Chondrocyte (in vitro differentiated cells): ENCODE measurements at regions not wholly inside any gene's neighbourhood (a gene's known extent, or its start where the extent isn't known, plus 50 kb on each side); places are given as distances from the start of the nearest gene placed in this dataset.

ENCODE experiments used
- DNase-seq: peaks from one replicate; pipeline ENCODE4 v3.0.0; 2021; ENCODE audit warnings: mixed read lengths, low spot score
- H3K27ac Mint-ChIP-seq: one replicate; pipeline ENCODE4 v1.8.0; 2021; ENCODE audit warnings: mild to moderate bottlenecking, moderate library complexity, mixed read lengths; ENCODE audit not compliant: unreplicated experiment
- H3K27me3 Mint-ChIP-seq: 2 replicates; pipeline ENCODE4 v1.8.0; 2021; ENCODE audit warnings: low read depth, mixed read lengths
- H3K36me3 Mint-ChIP-seq: 2 replicates; pipeline ENCODE4 v1.8.0; 2021; ENCODE audit warnings: low read depth, mixed read lengths
- H3K4me1 Mint-ChIP-seq: 2 replicates; pipeline ENCODE4 v1.8.0; 2021; ENCODE audit warnings: low read depth, mild to moderate bottlenecking, mixed read lengths
- H3K4me3 Mint-ChIP-seq: one replicate; pipeline ENCODE4 v1.8.0; 2021; ENCODE audit warnings: mild to moderate bottlenecking, moderate library complexity, mixed read lengths; ENCODE audit not compliant: unreplicated experiment
- H3K9me3 Mint-ChIP-seq: 2 replicates; pipeline ENCODE4 v1.8.0; 2021; ENCODE audit warnings: low read depth, mixed read lengths
- TF ChIP-seq, protein P1 (sequence below): fragments of 200-600 bp; sonication (generic); IDR thresholded peaks from 2 replicates; pipeline ENCODE4 v1.5.0; 2021; ENCODE audit warnings: antibody characterized with exemption, mild to moderate bottlenecking, moderate library complexity

DNA sequence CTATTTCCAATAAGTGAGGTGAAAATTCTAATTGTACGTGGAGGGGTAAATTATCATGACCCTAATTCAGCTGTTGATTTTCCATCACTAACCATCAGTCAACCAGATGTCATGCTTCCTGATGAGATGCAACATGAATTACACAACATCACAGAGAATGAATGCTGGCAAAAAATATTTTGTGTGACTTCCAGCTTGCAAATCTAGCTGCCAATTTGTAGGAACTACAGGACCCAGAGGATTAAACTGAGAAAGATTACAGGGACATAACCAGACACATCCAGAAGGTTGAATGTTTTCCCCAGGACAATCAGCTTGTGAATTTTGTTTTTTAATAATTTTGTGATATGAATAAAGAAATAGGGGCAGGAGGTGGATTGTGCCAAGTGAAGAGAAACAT lies 349.0 kb upstream of the ATP10A start:
- Mint-ChIP-seq H3K4me3 (no peak overlapping the region), H3K9me3 (peaks cover 2% of the 10 kb centered on the region), H3K36me3 (no peaks in the 10 kb centered on the region), H3K27me3 (peaks cover 3% of the 10 kb centered on the region), H3K4me1 (no peaks in the 10 kb centered on the region), H3K27ac (no peak overlapping the region)
- DNase-seq = no peak
- TF ChIP-seq, protein P1, sequence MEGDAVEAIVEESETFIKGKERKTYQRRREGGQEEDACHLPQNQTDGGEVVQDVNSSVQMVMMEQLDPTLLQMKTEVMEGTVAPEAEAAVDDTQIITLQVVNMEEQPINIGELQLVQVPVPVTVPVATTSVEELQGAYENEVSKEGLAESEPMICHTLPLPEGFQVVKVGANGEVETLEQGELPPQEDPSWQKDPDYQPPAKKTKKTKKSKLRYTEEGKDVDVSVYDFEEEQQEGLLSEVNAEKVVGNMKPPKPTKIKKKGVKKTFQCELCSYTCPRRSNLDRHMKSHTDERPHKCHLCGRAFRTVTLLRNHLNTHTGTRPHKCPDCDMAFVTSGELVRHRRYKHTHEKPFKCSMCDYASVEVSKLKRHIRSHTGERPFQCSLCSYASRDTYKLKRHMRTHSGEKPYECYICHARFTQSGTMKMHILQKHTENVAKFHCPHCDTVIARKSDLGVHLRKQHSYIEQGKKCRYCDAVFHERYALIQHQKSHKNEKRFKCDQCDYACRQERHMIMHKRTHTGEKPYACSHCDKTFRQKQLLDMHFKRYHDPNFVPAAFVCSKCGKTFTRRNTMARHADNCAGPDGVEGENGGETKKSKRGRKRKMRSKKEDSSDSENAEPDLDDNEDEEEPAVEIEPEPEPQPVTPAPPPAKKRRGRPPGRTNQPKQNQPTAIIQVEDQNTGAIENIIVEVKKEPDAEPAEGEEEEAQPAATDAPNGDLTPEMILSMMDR = no peak

DNA sequence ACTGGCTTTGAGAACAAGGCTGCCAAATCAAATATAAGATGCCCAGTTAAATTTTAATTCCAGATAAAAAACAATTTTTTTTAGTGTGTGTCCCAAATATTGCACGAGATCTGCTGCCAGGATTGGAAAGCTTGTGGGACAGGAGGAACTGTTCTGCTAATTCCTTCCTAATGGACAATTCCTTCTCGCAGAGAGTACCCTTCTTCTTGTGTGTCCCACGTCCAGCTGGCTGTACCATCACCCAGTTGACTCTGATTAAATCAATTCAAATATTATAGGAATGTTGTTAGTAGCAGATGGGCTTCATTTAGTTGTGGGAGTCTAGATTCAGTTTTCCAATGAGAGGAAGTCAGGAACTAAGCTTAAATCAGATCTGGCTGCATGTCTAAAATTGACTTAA lies 347.9 kb upstream of the ATP10A start:
- H3K9me3 Mint-ChIP-seq = no peaks in the 10 kb centered on the region
- no peak overlapping the region for H3K4me3 Mint-ChIP-seq
- no peak for DNase-seq
- no peak overlapping the region for H3K27ac Mint-ChIP-seq
- peaks cover 3% of the 10 kb centered on the region for H3K27me3 Mint-ChIP-seq
- no peaks in the 10 kb centered on the region for H3K36me3 Mint-ChIP-seq
- TF ChIP-seq, protein P1 = no peak
- H3K4me1 Mint-ChIP-seq = no peaks in the 10 kb centered on the region

DNA sequence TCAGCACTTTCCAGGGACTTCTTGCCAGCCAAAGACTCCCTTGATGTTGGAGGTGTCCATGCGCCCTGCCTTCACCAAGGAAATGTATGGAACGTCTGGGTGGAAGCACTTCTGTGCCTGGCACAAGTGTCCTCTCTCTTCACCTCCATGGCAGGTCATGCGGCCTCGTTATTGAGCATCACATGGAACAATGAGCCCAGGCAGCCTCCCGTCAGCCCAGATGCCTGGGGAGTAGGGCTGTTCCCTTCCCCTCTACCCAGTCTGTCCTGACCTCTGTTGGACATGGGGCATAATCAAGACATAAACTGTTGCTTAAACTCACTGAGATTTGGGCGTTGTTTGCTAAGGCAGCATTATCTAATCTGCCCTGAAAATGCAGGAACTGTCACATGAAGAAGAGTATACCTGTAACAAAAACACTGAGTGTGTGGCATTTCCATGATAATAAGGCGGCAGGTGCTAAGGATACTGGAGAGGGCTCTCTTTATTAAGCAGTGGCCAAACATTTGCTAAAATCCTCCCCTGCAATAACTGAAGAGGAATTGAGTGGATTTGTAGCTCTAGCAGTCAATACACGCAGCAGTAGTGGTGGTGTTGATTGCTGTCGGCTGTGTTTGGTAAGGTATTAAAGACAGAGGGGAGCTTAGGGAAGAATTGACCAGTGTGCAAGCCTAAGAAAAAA lies 338.2 kb upstream of the ATP10A start:
- DNase-seq = no peak
- H3K4me3 Mint-ChIP-seq = no peak overlapping the region
- H3K9me3 Mint-ChIP-seq = peaks cover 3% of the 10 kb centered on the region
- no peaks in the 10 kb centered on the region for H3K36me3 Mint-ChIP-seq
- TF ChIP-seq, protein P1 = no peak
- H3K27ac Mint-ChIP-seq = no peak overlapping the region
- no peaks in the 10 kb centered on the region for H3K4me1 Mint-ChIP-seq
- peaks cover 20% of the 10 kb centered on the region for H3K27me3 Mint-ChIP-seq

DNA sequence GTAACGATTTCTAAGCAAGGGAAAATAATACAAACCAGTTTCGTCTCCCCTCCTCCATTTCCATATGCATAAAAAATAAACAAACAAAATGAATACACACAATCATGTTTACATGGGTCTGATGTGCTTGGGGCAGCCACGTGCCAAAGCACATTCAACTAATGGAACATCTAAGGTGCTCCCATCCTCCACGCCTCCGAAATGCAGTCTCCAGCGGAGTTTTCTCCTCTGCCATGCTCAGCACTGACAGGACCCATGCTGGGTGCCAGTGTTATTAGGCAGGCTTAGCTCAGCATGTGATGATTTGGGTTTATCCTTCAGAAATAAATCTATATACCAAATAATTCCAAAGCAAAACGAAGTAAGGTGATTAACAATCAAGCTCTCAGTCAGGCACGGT lies 337.3 kb upstream of the ATP10A start:
- TF ChIP-seq, protein P1 = no peak
- Mint-ChIP-seq H3K36me3 (no peaks in the 10 kb centered on the region), H3K4me3 (no peak overlapping the region), H3K4me1 (no peaks in the 10 kb centered on the region), H3K27ac (no peak overlapping the region), H3K27me3 (peaks cover 20% of the 10 kb centered on the region), H3K9me3 (peaks cover 3% of the 10 kb centered on the region)
- DNase-seq = no peak

DNA sequence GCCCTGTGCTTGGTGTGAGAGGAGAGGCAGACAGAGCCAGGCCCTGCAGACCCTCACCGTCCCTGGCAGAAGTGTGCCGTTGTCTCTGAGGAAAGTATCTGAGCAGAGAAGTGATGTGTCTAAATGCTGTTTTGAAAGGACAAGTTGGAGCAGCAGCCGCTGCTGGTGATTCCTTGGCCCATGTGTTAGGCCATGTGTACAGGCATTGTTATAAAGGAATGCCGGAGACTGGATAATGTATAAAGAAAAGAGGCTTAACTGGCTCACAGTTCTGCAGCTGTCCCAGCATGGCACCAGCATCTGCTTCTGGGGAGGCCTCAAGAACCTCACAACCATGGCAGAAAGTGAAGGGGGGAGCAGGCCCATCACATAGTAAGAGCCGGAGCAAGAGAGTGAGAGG lies 334.6 kb upstream of the ATP10A start:
- peaks cover 17% of the 10 kb centered on the region for H3K27me3 Mint-ChIP-seq
- no peak for DNase-seq
- H3K36me3 Mint-ChIP-seq = no peaks in the 10 kb centered on the region
- no peak overlapping the region for H3K4me3 Mint-ChIP-seq
- H3K9me3 Mint-ChIP-seq = peaks cover 3% of the 10 kb centered on the region
- TF ChIP-seq, protein P1 = no peak
- no peaks in the 10 kb centered on the region for H3K4me1 Mint-ChIP-seq
- H3K27ac Mint-ChIP-seq = no peak overlapping the region
